ENCODE measurements at regions not wholly inside any gene's neighbourhood (a gene's known extent, or its start where the extent isn't known, plus 50 kb on each side); places are given as distances from the start of the nearest gene placed in this dataset.

DNA sequence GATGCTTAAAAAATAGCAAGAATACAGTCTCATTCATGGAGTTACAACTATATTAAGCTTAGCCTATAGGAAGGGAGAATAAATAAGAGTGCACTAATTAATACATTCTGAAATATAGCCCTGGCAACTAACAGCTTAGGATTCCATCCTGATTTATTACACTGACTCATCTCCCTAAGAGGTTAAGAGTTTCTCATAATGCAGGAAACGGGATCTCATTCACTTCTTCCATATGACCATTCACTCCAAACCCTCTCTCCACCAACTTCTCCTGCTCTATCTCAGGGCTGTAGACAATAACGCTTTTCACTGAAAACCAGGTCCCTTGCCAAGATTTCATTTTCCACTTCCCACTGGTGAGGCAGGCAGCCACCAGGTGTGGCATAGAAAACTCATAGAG lies 168.5 kb upstream of the PLD5 start:
- Histone ChIP-seq H3K36me3 (no peaks in the 10 kb centered on the region), H3K27ac (no peak overlapping the region), H3K9me3 (peaks cover 5 to 7% of the 10 kb centered on the region in 2 donors), H3K27me3 (no peaks in the 10 kb centered on the region), H3K4me1 (no peaks in the 10 kb centered on the region), H3K4me3 (no peak overlapping the region)
- no peak for DNase-seq (ENCODE audit: low spot score in 2 of 2)
- no peak for TF ChIP-seq POLR2AphosphoS5 (IDR thresholded peaks at IDR 0.05)
- TF ChIP-seq POLR2A (IDR thresholded peaks at IDR 0.05), result no peak
- TF ChIP-seq, protein P1, sequence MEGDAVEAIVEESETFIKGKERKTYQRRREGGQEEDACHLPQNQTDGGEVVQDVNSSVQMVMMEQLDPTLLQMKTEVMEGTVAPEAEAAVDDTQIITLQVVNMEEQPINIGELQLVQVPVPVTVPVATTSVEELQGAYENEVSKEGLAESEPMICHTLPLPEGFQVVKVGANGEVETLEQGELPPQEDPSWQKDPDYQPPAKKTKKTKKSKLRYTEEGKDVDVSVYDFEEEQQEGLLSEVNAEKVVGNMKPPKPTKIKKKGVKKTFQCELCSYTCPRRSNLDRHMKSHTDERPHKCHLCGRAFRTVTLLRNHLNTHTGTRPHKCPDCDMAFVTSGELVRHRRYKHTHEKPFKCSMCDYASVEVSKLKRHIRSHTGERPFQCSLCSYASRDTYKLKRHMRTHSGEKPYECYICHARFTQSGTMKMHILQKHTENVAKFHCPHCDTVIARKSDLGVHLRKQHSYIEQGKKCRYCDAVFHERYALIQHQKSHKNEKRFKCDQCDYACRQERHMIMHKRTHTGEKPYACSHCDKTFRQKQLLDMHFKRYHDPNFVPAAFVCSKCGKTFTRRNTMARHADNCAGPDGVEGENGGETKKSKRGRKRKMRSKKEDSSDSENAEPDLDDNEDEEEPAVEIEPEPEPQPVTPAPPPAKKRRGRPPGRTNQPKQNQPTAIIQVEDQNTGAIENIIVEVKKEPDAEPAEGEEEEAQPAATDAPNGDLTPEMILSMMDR (IDR thresholded peaks at IDR 0.05), result no peak
- intact Hi-C loops (cut with DNase I; ENCODE audit: low total_unique reads), result no loop called here

DNA sequence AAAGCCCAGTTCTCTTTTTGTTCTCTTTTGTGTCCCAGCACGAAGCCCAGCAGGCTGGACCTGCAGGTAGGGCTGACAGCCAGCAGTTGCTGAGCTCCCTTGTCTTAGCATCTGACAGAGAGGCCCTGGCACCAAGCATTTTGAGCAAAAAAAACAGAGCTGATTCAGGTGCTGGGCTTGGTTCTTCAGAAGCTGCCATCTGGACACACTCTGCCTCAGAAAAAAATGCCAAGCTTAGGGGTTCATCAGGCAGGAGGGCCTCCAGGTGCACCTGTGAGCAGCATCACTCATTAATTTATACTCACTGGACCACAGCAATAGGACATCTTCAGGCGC lies 167.1 kb upstream of the PLD5 start:
- H3K4me3 ChIP-seq, result no peak overlapping the region
- no peak for TF ChIP-seq POLR2A (IDR thresholded peaks at IDR 0.05)
- TF ChIP-seq POLR2AphosphoS5 (IDR thresholded peaks at IDR 0.05), result no peak
- TF ChIP-seq, protein P1 (IDR thresholded peaks at IDR 0.05), result no peak

DNA sequence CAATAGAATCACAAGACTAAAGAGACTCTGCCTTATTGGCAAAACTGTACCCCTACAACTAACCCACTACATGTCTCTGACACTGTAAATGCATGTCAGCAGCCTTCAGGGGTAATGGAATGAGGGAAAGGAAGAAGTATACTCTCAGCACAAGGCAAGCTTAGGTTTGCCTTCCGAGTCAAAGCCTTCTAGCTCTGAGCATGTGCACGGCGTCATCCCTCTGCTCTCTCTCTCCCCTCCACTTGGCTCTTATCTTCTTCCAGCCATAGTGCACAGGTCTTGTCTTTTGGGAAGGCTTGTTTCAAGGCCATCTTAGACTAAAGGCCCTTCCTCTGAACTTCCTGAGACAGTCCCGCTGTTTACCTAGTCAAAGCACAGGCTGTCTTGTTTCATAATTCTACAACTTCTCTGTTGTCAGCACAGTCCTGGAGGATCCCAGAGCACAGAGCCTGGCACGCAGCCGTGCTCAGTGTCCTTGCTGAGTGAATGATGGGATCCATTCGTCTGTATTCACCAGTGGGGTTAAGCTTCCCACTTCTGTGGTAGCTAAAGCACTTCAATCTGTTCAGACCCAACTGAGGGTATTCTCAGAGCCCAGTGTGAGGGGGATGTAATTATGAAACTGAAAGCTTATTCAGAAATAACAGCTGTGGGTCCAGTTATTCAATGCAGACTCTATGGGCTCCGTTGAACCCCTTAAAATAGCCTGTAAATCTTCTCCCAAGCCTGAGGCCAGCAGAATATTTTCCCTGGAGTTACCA lies 166.5 kb upstream of the PLD5 start:
- no peak overlapping the region for H3K27ac ChIP-seq
- TF ChIP-seq POLR2A (IDR thresholded peaks at IDR 0.05) (no peak), POLR2AphosphoS5 (IDR thresholded peaks at IDR 0.05) (no peak)
- TF ChIP-seq, protein P1 (IDR thresholded peaks at IDR 0.05), result no peak
- no peaks in the 10 kb centered on the region for H3K4me1 ChIP-seq
- H3K4me3 ChIP-seq, result no peak overlapping the region
- no peaks in the 10 kb centered on the region for H3K27me3 ChIP-seq
- peaks cover 5 to 7% of the 10 kb centered on the region in 2 donors for H3K9me3 ChIP-seq
- no peaks in the 10 kb centered on the region for H3K36me3 ChIP-seq
- intact Hi-C loops (cut with DNase I; ENCODE audit: low total_unique reads), result no loop called here
- DNase-seq (ENCODE audit: low spot score in 2 of 2), result no peak

More for the DNA sequence above, 167.1 kb upstream of the PLD5 start:
- Histone ChIP-seq H3K36me3 (no peaks in the 10 kb centered on the region), H3K9me3 (peaks cover 5 to 7% of the 10 kb centered on the region in 2 donors), H3K27me3 (no peaks in the 10 kb centered on the region), H3K4me1 (no peaks in the 10 kb centered on the region), H3K27ac (no peak overlapping the region)
- DNase-seq (ENCODE audit: low spot score in 2 of 2), result no peak
- intact Hi-C loops (cut with DNase I; ENCODE audit: low total_unique reads), result no loop called here

DNA sequence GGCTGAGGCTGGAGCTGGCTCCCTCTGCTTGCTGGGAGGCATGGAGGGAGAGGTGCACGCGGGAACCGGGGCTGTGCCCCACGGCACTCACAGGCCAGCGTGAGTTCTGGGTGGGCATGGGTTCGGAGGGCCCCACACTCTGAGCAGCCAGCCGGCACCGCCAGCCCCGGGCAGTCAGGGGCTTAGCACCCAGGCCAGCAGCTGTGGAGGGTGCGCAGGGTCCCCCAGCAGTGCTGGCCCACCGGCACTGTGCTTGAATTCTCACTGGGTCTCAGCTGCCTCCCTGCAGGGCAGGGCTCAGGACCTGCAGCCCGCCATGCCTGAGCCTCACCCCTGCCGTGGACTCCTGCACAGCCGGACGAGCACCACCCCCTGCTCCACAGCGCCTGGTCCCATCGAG lies 164.9 kb upstream of the PLD5 start:
- Histone ChIP-seq H3K27ac (no peak overlapping the region), H3K27me3 (no peaks in the 10 kb centered on the region), H3K4me3 (no peak overlapping the region), H3K36me3 (no peaks in the 10 kb centered on the region), H3K9me3 (peaks cover 5 to 7% of the 10 kb centered on the region in 2 donors), H3K4me1 (no peaks in the 10 kb centered on the region)
- DNase-seq (ENCODE audit: low spot score in 2 of 2), result no peak
- TF ChIP-seq, protein P1 (IDR thresholded peaks at IDR 0.05), result no peak
- TF ChIP-seq POLR2A (IDR thresholded peaks at IDR 0.05) (no peak), POLR2AphosphoS5 (IDR thresholded peaks at IDR 0.05) (no peak)
- intact Hi-C loops (cut with DNase I; ENCODE audit: low total_unique reads), result no loop called here

DNA sequence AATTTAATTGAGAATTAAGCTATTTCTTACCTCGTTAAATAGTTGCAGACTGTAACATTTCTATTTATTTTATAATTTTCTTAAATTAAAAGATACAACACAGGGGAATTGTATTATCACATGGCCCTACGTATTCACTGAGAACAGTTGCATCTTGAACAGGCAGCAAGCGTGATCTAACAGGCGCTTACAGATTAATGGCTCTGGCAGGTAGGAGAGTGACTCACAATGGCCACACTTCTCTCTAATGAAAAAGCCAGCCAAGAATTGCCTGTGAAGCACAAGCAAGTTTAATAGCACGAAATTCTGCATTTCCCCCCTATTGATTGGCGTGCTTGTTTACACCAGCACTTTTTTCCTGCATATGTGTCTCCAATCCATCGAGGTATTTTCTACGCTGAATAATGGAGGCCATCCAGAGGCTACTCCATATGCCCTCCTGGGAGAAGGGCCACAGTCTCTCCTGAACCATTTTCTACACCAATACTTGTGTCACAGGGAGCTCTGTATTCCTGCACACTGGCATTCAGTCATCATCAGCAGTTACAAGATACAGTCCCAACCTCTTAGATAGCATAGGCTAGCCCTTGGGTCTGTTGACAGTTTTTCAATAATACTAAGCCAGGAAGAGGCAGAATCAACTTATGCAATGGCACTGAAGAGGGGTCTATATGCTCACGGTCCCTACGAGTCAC lies 150.6 kb upstream of the PLD5 start:
- H3K27ac ChIP-seq, result no peak overlapping the region
- no peaks in the 10 kb centered on the region for H3K27me3 ChIP-seq
- H3K36me3 ChIP-seq, result no peaks in the 10 kb centered on the region
- no peaks in the 10 kb centered on the region for H3K4me1 ChIP-seq
- TF ChIP-seq POLR2AphosphoS5 (IDR thresholded peaks at IDR 0.05) (no peak), POLR2A (IDR thresholded peaks at IDR 0.05) (no peak)
- TF ChIP-seq, protein P1 (IDR thresholded peaks at IDR 0.05), result no peak
- no peaks in the 10 kb centered on the region for H3K9me3 ChIP-seq
- H3K4me3 ChIP-seq, result no peak overlapping the region
- no peak for DNase-seq (ENCODE audit: low spot score in 2 of 2)
- intact Hi-C loops (cut with DNase I; ENCODE audit: low total_unique reads), result no loop called here

All from breast epithelium (tissue), 4 donors.